AG04449 (cell line): ENCODE measurements at regions not wholly inside any gene's neighbourhood (a gene's known extent, or its start where the extent isn't known, plus 50 kb on each side); places are given as distances from the start of the nearest gene placed in this dataset.

Experiments used
- CTCF ChIA-PET: fragments of 350-600 bp; formaldehyde crosslinking; extraction: SDS; loops from one replicate; lab custom pipeline; 2021; ENCODE audit warnings: antibody characterized with exemption; lab: Yijun Ruan, JAX
- POLR2A ChIA-PET: fragments of 400-600, 350-600 bp; formaldehyde crosslinking; extraction: SDS; loops from one replicate; lab custom pipeline; 2020; ENCODE audit warnings: antibody characterized with exemption, inconsistent platforms; lab: Yijun Ruan, JAX
- DNase-seq: peaks from one replicate; pipeline ENCODE4 v3.0.0-alpha.2; 2010; ENCODE audit warnings: low read depth, low spot score
- H3K4me3 ChIP-seq: 2 replicates; pipeline ENCODE4 v1.5.1; 2011; ENCODE audit warnings: low read depth, mild to moderate bottlenecking, control low read depth, low read length
- CTCF ChIP-seq: IDR thresholded peaks from one replicate; pipeline ENCODE4 v1.5.1; 2011; ENCODE audit warnings: mild to moderate bottlenecking, moderate library complexity, low read length, control low read depth, inconsistent platforms; ENCODE audit not compliant: insufficient read depth; ENCODE audit errors: missing control alignments

GRCh38 chr2:156673333-156673615 lies 237.1 kb downstream of the GPD2 start:
- POLR2A ChIA-PET = no interaction called here
- CTCF ChIA-PET = no interaction called here
- H3K4me3 ChIP-seq = no peak overlapping the region
- no peak for DNase-seq
- TF ChIP-seq CTCF = no peak

GRCh38 chr2:156673981-156674380 lies 237.8 kb downstream of the GPD2 start:
- TF ChIP-seq CTCF = no peak
- no peak overlapping the region for H3K4me3 ChIP-seq
- CTCF ChIA-PET = no interaction called here
- POLR2A ChIA-PET = no interaction called here
- no peak for DNase-seq

- no peak overlapping the region for H3K4me3 ChIP-seq
- POLR2A ChIA-PET = no interaction called here
- TF ChIP-seq CTCF = no peak
- CTCF ChIA-PET = no interaction called here
- no peak for DNase-seq
Measured at GRCh38 chr2:156675896-156676295, 239.7 kb downstream of the GPD2 start.

GRCh38 chr2:156679820-156680219 lies 243.6 kb downstream of the GPD2 start:
- ChIA-PET POLR2A (no interaction called here), CTCF (interaction anchor here (0.6 kb wide), 1 partner anchor 814 kb away, joined by 3 read pairs; no protein-coding TSS in a partner anchor)
- no peak for TF ChIP-seq CTCF
- DNase-seq = no peak
- no peak overlapping the region for H3K4me3 ChIP-seq

- no peak overlapping the region for H3K4me3 ChIP-seq
- TF ChIP-seq CTCF = no peak
- CTCF ChIA-PET = no interaction called here
- no peak for DNase-seq
- POLR2A ChIA-PET = no interaction called here
Measured at GRCh38 chr2:156680266-156680665, 244.1 kb downstream of the GPD2 start.

- ChIA-PET POLR2A (no interaction called here), CTCF (no interaction called here)
- no peak overlapping the region for H3K4me3 ChIP-seq
- TF ChIP-seq CTCF = no peak
- DNase-seq = no peak
Measured at GRCh38 chr2:156687126-156687525, 250.9 kb downstream of the GPD2 start.
